Fibroblast of the conjunctiva (primary cell): ENCODE measurements at regions not wholly inside any gene's neighbourhood (a gene's known extent, or its start where the extent isn't known, plus 50 kb on each side); places are given as distances from the start of the nearest gene placed in this dataset.

Experiments
- DNase-seq: peaks from one replicate; pipeline ENCODE4 v3.0.0-alpha.2; 2010; ENCODE audit warnings: low read depth

- DNase-seq: no peak
Observed at GRCh38 chr1:106756752-106757151, 299.7 kb upstream of the PRMT6 start.

GRCh38 chr1:106768077-106768476 is 288.4 kb upstream of the PRMT6 start:
- DNase-seq: no peak

- DNase-seq: no peak
Observed at GRCh38 chr1:106768501-106768900, 288.0 kb upstream of the PRMT6 start.

- no peak for DNase-seq
Observed at GRCh38 chr1:106773206-106773605, 283.3 kb upstream of the PRMT6 start.

GRCh38 chr1:106780066-106780465 is 276.4 kb upstream of the PRMT6 start:
- DNase-seq: no peak

GRCh38 chr1:106780806-106781569 is 275.5 kb upstream of the PRMT6 start:
- no peak for DNase-seq

GRCh38 chr1:106785176-106785575 is 271.3 kb upstream of the PRMT6 start:
- no peak for DNase-seq

- no peak for DNase-seq
Observed at GRCh38 chr1:106787520-106787919, 269.0 kb upstream of the PRMT6 start.

- DNase-seq: no peak
Observed at GRCh38 chr1:106789686-106790085, 266.8 kb upstream of the PRMT6 start.

GRCh38 chr1:106791041-106791440 is 265.4 kb upstream of the PRMT6 start:
- DNase-seq: no peak

GRCh38 chr1:106793651-106794050 is 262.8 kb upstream of the PRMT6 start:
- no peak for DNase-seq

- DNase-seq: peak; percentile 5
Observed at GRCh38 chr1:106798991-106799390, 257.5 kb upstream of the PRMT6 start.

GRCh38 chr1:106802181-106802580 is 254.3 kb upstream of the PRMT6 start:
- DNase-seq: no peak

GRCh38 chr1:106814418-106814817 is 242.1 kb upstream of the PRMT6 start:
- DNase-seq: no peak

- DNase-seq: no peak
Observed at GRCh38 chr1:106817575-106817974, 238.9 kb upstream of the PRMT6 start.

- no peak for DNase-seq
Observed at GRCh38 chr1:106831511-106831910, 225.0 kb upstream of the PRMT6 start.

GRCh38 chr1:106836708-106837107 is 219.8 kb upstream of the PRMT6 start:
- DNase-seq: no peak

- no peak for DNase-seq
Observed at GRCh38 chr1:106843518-106843917, 213.0 kb upstream of the PRMT6 start.

GRCh38 chr1:106846656-106847055 is 209.8 kb upstream of the PRMT6 start:
- DNase-seq: no peak

GRCh38 chr1:106861110-106861509 is 195.4 kb upstream of the PRMT6 start:
- DNase-seq: no peak

- no peak for DNase-seq
Observed at GRCh38 chr1:106868828-106869227, 187.6 kb upstream of the PRMT6 start.

GRCh38 chr1:106875622-106876021 is 180.9 kb upstream of the PRMT6 start:
- DNase-seq: no peak

GRCh38 chr1:106876384-106876783 is 180.1 kb upstream of the PRMT6 start:
- DNase-seq: no peak

- DNase-seq: no peak
Observed at GRCh38 chr1:106879538-106879937, 176.9 kb upstream of the PRMT6 start.
